ENCODE measurements at regions not wholly inside any gene's neighbourhood (a gene's known extent, or its start where the extent isn't known, plus 50 kb on each side); places are given as distances from the start of the nearest gene placed in this dataset.
"Not testable (repeated sequence)": the region's sequence is repeated elsewhere in the genome, so short reads cannot be mapped to it uniquely, and the experiment has no call there.

DNA sequence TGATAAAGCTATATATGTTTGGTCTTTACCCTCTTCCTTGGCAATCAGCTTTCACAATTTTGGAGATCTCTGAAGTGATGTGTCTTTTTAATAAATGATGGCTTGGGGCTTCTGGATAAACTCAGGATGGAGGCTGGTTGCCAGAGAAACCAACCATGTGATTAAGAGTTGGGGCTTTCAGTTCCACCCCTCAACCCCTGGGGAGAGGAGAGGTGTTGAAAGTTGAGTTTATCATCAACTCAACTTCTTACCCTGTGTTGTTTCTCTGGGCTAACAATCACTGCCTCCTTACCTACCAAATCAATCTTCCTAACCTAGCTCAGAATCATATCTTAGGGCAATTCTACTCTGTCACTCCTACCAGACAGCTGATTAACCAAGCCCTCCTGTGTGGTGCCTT lies 735.8 kb downstream of the ZPLD1 start:
- DNase-seq (ENCODE audit: low read depth) = no peak

DNA sequence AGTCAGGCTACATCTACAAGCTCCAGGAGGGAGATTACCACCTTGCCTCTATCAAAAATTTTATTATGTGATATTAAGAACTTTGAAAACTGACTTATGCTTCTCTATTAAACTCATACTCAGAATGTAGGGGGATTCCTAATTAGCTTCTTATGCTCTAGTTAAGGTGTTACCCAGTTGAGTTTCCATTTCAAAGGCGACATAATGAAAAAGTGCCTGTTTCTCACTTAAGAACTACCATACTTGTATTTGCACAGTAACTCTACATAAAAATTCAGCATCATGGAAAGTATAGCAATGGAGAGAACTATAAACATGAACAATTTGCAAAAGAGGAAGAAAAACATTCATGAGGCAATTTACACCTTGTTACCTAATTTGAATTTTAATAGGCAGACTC lies 739.1 kb downstream of the ZPLD1 start:
- DNase-seq (ENCODE audit: low read depth) = no peak

DNA sequence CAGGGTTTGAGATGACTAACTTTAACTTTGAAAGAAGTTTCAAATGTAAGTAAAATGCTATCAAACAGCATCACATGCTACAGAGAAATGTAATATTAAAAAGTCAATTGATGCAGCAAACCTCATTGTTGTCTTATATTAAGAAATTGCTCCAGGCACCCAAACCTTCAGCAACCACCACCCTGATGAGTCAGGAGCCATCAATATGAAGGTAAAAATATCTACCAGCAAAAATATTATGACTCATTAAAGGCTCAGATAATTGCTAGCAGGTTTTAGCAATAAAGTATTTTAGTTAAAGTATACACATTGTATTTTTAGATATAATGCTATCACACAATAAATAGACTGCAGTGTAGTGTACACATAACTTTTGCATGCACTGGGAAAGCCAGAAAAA lies 746.3 kb downstream of the ZPLD1 start:
- DNase-seq (ENCODE audit: low read depth) = no peak

DNA sequence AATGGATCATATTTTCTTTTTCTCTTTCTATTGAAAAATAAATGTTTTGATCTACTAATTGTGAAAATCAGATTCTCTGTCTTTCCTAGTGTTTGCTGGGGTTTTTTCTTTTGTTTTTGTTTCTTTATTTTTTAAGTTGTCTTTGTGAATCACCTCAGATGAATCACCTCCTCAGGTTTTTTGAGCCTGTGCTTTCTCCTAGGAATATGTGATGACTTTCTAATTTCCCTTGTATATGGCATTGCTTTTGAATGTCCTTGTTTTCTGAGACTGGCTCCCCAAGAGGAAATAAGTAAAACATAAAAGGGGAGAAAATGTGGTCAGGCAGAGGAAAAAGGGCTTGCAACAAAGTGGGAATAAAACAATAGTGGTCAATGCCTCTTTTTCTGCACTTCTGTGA lies 750.0 kb downstream of the ZPLD1 start:
- DNase-seq (ENCODE audit: low read depth) = no peak

DNA sequence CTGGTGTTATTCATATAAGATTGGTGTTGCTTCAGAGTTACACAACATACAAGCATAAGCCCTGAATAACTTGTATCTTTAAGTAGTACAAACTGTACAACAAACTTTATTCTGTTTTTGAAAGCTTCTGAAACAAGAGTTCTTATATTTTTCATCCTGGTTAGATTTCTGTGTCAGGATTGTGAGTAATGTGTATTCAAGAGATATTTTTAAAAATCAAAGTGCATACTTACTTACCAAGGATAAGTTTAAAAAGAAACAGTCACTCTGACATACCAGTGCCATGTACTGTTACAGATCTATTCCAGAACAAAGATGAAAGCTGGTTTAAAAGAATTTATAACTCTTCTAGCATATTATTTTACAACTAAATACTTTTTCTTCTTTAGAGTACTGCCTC lies 755.1 kb downstream of the ZPLD1 start:
- no peak for DNase-seq (ENCODE audit: low read depth)

DNA sequence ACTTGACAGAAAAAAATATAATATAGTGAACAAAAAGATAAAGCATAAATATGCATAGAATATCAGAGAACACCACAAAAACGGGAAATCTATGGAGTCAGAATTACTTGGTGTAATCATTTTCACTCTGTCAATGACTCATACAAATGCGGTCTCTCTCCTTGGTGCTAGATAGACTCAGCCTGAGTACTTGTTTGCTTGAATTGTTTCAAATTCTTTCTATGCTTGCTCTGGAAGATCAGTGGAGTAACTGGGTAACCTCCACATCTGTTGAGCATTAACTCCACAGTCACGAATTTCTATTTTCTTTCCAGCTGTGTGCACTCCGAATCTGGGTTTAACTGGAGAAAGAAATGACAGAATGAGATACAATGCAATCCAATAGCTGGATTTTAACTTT lies 760.4 kb downstream of the ZPLD1 start:
- DNase-seq (ENCODE audit: low read depth) = no peak

DNA sequence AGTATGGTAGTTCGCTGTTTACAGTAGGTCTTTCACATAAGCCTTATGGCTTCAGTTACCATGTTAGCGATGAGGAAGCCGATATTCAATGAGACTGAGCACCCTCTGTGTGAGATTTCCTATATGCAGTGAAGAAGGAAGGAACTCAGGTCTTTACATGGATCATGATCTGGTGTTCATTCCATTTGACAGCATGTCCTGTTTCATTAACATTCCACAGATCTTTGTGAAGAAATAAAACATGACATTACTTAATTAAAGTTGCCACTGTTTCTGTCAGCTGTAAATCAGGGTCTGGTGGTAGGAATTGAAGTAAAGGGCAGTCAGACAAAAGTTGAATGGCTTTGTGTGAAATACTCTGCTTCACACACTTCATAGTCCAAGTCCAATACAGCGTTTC lies 768.6 kb downstream of the ZPLD1 start:
- DNase-seq (ENCODE audit: low read depth) = no peak

DNA sequence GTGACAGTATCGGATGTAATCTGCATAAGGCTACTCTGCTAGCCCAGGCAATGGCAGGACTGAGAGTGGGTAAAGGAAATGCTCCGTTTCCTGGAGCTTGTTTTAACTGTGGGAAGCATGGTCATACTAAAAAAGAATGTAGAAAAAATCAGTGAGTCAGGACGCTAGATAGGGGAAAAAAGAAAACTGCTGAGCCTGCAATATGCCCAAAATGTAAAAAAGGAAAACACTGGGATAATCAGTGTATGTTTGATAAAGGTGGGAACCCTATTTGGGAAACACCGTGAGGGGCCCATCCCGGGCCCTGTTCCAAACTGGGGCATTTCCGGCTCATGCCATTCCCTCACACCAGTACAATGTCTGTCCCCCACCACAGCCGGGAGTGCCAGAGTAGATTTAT lies 775.8 kb downstream of the ZPLD1 start:
- no peak for DNase-seq (ENCODE audit: low read depth)

DNA sequence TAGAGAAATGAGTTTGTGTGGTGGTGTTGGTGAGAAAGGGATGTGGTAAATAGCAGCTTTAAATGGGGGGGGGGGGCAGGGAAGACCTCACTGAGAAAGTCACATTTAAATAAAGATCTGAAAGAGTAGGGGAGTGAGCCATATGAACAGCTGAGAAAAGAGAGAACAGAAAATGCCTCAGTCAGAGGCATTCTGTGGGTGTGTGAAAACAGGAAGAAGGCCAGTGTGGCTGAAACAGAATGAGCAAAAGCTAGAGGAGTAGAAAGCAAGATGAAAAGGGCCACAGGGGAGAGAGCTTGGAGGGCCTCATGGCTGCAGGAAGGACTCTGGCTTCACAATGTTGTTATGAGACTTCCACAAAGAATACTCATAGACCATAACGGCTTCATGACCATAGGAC lies 783.3 kb downstream of the ZPLD1 start:
- no peak for DNase-seq (ENCODE audit: low read depth)

DNA sequence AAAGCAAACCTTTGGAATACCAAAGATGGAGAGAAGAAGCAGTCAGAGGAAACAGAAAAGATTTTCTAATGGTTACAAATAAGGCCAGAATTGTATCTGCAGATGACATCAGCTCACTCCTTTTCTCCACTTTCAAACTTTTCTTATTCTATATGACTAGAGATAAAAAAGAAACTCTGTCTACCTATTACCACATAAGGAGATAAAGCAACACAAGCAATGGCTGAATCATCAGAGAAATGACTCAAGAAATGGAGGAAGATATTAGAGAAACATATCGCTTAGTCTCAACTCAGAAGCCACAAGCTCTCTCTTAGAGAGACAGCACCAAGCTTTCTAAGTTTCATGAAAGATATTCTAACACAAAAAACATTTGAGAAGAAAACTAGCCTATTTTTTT lies 784.0 kb downstream of the ZPLD1 start:
- no peak for DNase-seq (ENCODE audit: low read depth)

DNA sequence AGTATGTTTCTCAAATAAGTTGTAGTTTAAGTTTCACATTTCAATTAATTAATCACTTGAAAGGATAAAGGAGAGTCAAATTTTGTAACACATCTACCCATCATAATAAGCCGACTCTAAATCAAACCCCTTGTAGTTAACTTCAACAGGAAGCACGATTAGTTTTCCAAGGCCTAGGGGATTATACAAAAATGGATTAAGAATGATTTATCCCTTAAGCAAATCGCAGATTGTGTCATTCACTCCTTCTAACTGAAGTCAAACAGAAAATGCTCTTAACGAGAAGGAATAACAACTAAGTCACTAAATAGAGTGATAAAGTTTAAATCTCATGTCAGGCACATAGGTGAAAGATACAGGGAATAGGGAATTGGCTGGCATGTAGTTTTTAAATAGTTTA lies 792.8 kb downstream of the ZPLD1 start:
- no peak for DNase-seq (ENCODE audit: low read depth)

DNA sequence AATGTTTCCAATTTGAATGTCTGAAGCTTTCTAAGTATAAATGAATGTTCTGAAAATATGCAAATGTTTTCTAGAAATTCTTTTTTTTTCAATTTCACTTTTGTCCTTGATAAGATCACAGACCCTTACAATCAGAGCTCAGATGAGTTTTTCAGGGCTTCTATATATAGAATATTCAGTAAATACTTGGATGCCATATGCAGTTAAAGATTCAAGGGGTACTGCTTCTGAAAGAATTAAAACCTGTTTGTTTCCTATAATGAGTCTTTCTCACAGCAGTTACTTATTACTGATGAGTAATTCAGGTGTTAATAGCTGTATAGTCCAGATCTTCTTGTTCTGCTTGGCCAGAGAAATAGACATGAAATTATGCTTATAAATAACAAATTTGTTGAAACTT lies 812.6 kb downstream of the ZPLD1 start:
- DNase-seq (ENCODE audit: low read depth) = no peak

DNA sequence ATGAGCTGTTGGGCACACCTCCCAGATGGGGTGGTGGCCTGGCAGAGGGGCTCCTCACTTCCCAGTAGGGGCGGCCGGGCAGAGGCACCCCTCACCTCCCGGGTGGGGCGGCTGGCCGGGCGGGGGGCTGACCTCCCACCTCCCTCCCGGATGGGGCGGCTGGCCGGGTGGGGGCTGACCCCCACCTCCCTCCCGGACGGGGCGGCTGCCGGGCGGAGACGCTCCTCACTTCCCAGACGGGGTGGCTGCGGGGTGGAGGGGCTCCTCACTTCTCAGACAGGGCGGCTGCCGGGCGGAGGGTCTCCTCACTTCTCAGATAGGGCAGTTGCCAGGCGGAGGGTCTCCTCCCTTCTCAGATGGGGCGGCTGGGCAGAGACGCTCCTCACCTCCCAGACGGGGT lies 820.0 kb downstream of the ZPLD1 start:
- DNase-seq (ENCODE audit: low read depth) = not testable (repeated sequence)

DNA sequence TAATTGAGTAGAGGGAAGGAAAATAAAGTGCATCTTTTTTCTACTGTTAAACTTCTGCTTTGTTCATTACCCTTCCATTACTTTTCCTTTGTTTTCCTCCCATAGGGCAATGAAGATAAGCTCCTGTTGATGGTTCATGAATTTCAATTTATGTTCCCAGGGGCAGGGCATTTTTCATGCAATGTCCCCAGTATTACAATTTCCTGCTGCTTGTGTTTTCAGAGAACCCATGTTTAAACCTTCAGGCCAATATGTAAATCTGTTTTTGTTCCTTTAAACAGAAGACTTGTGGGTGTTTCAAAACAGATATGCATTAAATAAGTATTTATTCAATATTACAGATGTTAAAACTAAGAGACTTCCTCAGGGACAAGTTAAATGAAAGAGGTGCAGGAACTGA lies 834.5 kb downstream of the ZPLD1 start:
- DNase-seq (ENCODE audit: low read depth) = no peak

DNA sequence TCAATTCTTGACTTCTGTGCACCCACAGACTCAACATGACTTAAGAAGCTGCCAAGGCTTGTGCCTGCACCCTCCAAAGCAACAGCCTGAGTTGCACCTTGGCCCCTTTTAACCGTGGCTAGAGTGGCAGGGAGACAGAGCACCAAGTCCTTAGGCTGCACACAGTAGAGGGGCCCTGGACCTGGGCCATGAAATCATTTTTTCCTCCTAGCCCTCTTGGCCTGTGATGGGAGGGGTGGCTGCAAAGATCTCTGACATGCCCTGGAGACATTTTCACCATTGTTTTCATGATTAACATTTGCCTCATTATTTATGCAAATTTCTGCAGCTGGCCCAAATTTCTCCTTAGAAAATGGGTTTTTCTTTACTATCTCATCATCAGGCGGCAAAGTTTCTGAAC lies 836.8 kb downstream of the ZPLD1 start:
- no peak for DNase-seq (ENCODE audit: low read depth)

DNA sequence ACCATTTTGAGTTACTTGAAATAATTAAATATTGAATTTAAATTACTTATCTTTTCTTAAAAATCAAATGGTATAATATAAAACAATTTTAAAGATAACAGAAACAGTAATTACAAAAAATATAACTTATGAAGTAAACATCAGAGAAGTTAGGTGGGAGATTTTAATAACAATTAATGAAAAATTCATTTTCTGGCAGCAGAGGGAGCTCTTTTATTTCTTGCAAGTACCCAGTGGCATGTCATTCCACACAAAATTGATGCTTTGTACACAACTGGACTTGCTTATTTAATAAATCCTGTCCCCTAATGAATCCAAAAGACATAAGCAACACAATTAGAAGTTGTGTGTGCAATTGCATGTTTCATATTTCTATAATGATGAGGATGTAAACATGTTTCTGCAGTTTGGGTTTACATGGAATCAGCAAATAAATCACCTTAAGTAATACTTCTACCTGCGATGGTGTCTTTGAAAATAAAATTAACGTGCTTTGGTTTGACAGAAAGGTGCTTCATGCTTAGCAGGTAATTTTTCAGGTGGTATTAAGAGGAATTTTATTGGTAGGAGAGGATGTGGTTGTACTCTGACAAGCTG lies 861.3 kb downstream of the ZPLD1 start:
- DNase-seq (ENCODE audit: low read depth) = peak; percentile 38

DNA sequence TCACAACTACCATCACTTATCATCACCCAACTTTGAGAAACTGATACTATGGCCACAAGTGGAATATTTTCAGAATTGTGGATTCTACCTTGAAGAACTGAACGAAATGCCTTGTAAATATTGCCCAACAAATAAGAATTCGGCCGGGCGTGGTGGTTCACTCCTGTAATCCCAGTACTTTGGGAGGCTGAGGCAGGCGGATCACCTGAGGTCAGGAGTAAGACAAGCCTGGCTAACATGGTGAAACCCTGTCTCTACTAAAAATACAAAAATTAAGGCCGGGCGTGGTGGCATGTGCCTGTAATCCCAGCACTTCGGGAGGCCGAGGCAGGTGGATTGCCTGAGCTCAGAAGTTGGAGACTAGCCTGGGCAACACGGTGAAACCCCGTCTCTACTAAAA lies 862.7 kb downstream of the ZPLD1 start:
- DNase-seq (ENCODE audit: low read depth) = not testable (repeated sequence)

DNA sequence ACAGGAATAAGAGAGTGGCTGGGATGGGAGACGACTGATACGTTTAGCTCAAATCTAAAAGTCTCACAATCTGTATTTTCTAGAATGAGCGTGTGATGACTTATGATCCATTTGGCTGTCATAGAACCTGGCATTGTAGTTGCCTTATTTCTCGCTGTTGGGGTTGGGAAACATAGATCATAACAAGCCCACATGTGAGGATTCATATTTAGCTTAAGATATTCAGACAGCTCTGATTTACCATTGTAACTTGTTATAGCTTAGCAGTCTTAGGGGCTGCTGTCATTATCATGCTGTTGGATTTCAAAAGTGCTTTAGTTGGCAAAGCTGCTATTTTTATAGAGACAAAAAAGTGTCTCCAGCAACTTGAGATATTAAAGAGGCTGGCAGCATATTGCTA lies 871.3 kb downstream of the ZPLD1 start:
- DNase-seq (ENCODE audit: low read depth) = no peak

DNA sequence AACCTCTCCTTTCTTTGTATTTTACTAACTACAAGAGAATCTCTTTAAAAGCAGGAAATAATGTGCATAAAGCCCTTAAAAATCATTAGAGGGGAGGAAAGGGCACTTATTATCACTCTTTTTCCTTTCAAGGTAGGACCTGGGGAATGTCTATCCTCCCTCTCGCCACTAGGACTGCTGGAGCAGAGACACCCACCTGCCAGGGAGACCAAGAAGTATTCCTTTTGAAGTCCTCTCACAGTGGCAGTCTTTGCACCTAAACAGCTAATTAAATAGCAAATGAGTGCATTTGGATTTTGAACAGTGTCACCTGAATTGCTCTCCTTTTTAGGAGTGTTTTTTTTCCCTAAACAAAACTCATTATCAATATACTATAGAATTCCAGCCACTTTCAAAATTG lies 874.1 kb downstream of the ZPLD1 start:
- DNase-seq (ENCODE audit: low read depth) = no peak

DNA sequence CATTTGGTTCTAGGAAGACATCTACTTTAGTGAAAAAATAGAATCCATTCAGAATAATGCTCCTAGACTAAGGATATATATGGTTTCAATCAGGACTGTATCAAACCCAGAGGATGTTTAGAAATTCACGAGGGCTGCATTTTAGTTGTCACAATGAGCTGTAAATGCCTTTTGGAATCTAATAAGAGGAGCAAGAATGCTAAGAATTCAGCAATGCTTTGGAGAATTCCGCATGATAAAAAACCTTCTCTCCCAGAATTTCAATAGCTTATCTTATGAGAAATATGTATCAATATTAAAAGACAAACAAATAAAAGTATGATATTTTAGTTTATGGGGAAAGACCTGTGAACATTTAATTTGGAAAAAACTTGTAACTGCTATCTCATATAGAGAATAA lies 885.1 kb downstream of the ZPLD1 start:
- no peak for DNase-seq (ENCODE audit: low read depth)

DNA sequence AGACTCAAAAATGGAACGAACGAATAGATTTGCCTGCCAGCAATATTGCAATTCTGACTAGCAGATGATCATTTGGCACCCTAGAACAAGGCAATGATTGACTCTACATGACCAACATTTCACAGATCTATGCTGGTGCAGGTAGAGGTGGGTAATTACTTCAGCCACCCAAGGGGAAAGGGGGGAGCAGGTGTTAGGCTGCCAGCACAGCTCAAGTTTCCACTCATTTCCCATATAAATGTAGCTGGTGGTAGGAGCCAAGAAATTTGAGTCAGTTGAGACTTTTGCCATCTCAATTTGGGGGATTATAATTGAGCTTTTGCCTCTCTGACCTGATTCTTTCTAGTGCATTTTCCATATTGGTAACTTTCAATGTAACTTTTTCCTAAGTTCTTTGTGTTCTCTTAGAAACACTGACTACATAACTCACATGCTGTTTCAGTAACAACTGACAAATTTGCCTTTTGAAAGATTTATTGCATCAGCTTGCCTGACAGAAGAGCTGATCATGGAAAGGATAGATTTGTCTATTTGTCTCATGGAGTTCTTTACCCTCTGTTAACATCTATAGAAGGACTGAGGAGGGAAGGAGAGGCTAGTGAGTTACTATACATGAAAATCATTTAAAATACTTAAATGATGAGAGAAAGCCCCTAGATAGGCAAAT lies 902.5 kb downstream of the ZPLD1 start:
- DNase-seq (ENCODE audit: low read depth) = no peak

DNA sequence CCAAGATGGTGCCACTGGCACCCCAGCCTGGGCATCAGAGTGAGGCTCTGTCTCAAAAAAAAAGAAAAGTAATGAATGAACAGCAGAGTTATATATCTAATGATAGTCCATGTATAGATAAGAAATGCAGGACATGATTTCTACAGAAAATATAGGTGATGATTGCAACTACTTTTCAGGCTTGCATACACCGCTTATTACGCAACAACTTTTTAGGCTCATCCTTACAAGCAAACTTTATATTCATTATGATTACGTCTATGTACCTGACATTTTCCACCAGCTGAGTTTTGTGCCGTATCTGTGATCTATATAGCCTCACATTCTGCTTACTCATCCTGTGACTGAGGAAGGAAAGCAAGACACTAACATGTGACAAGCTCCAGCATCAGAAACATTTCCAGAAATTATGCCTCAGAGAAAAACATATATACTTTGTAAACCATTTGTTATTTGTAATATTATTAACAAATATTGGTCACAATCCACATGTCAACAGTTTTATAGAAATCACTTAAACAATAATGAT lies 906.3 kb downstream of the ZPLD1 start:
- no peak for DNase-seq (ENCODE audit: low read depth)

DNA sequence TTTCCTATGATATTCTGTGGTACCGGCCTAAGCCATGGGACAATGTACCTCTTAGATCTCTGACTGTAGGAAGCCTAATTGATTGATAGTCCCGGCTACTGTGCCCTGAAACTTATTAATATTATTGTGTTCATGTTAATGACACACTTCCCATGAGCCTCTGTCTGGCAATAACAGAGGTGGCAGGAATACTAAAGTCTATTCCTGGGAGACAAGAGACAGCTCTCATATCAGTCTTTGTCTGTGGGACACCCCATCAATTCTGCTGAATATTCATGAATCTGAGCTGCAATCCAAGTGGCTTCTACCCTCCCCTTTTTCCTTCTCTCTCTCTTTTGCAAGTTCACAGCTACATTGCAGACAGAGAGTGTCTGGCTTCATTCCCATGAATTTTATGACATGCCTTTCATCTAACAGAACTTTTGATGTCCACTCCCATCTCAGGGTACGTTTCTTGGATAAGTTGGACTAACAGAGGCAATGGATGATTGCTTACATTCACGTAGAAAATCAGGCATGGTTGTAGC lies 907.5 kb downstream of the ZPLD1 start:
- DNase-seq (ENCODE audit: low read depth) = no peak

DNA sequence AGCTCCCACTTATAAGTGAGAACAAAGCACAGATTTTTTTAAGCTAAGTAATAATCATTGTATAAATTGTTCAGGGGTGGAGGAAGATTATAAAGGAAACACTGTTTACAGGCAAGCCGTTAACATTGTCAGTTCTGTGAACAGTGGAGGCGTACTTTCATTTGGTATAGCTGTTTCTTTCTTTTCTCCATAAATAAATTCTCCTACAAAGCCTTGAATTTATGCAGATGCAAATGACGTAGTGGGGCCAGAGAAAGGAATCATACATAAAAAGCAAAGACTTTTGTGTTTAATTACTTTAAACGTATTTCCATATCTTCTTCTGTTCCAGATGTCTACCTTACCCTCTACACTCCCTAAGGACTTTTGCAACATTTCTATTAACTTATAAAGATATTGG lies 914.9 kb downstream of the ZPLD1 start:
- no peak for DNase-seq (ENCODE audit: low read depth)
